Adrenal gland (tissue), 9 donors: ENCODE measurements at regions not wholly inside any gene's neighbourhood (a gene's known extent, or its start where the extent isn't known, plus 50 kb on each side); places are given as distances from the start of the nearest gene placed in this dataset.
"Not testable (repeated sequence)": the region's sequence is repeated elsewhere in the genome, so short reads cannot be mapped to it uniquely, and the experiment has no call there.

Experiments
- DNase-seq, 7 donors: peaks; one replicate each; pipeline ENCODE4 v3.0.0-alpha.2; 2019 to 2020
- H3K27ac ChIP-seq, 5 donors: fragments of 200-600 bp; sonication (generic) in 4 of 5; 1 replicate in 3 of 5; 2 replicates in 2 of 5; pipeline versions ENCODE4 v1.5.1 to v1.8.0; 2016 to 2020; ENCODE audit warnings: mild to moderate bottlenecking in 1 of 5
- H3K27me3 ChIP-seq: fragments of 200-600 bp; 2 replicates; pipeline ENCODE4 v1.8.0; 2021
- H3K36me3 ChIP-seq, 2 donors: fragments of 200-600 bp; replicated peaks in 1 of 2; 1 replicate in 1 of 2; 2 replicates in 1 of 2; pipeline versions ENCODE4 v1.5.1 to v1.8.0; 2018 to 2022
- H3K4me1 ChIP-seq, 2 donors: fragments of 200-600 bp; replicated peaks in 1 of 2; 1 replicate in 1 of 2; 2 replicates in 1 of 2; pipeline versions ENCODE4 v1.5.1 to v1.8.0; 2018 to 2021
- H3K4me3 ChIP-seq, 4 donors: fragments of 200-600 bp; sonication (generic) in 3 of 4; one replicate each; pipeline ENCODE4 v1.5.1; 2016 to 2018
- H3K9me3 ChIP-seq, 3 donors: fragments of 200-600 bp; sonication (generic) in 1 of 3; replicated peaks in 1 of 3; 1 replicate in 2 of 3; 2 replicates in 1 of 3; pipeline versions ENCODE4 v1.5.1 to v1.8.0; 2016 to 2021
- CTCF ChIP-seq, 6 experiments: fragments of 450-650 bp in 4 of 6; fragments of 200-600 bp in 2 of 6; sonication (generic) in 1 of 6; IDR thresholded peaks; 1 replicate in 5 of 6; 2 replicates in 1 of 6; pipeline versions ENCODE4 v1.5.1 to v1.8.0; 2016 to 2021; ENCODE audit warnings: antibody characterized with exemption in 6 of 6, mild to moderate bottlenecking in 2 of 6, moderate library complexity in 1 of 6
- POLR2A ChIP-seq, 2 donors: fragments of 450-650 bp; IDR thresholded peaks; one replicate each; pipeline ENCODE4 v1.6.1; 2017; ENCODE audit warnings: antibody characterized with exemption in 2 of 2, mild to moderate bottlenecking in 2 of 2, moderate library complexity in 1 of 2
- WGBS, 4 donors: extraction: QIAGEN DNeasy Blood & Tissue Kit in 2 of 4; methylation state at CpG; one replicate each; pipeline versions ENCODE4 v1.1.5 to v1.1.7; 2013 to 2017; 5-methylcytosine and 5-hydroxymethylcytosine counted together
- intact Hi-C, 2 donors: fragments of 100-400 bp; cut with DNase I; formaldehyde crosslinking; loops; one replicate each; pipeline versions ENCODE4 v1.14.1 to v1.15.0; 2022 to 2023
- donor health status: healthy with polysubstance abuse.
- donor health status: Bipolar disorder and iron deficiency.
- donor health status: DM: yes; HTN: yes; CAD: no.
- donor health status: DM: no; HTN: no; CAD: no.
- donor health status: DM: no; HTN: no; CAD: no.

GRCh38 chr3:165607221-165607620 lies 230.0 kb downstream of the BCHE start:
- no peak for DNase-seq
- no peak overlapping the region for H3K4me3 ChIP-seq
- H3K27me3 ChIP-seq = no peaks in the 10 kb centered on the region
- no peaks in the 10 kb centered on the region for H3K4me1 ChIP-seq
- H3K36me3 ChIP-seq = no peaks in the 10 kb centered on the region
- no peaks in the 10 kb centered on the region for H3K9me3 ChIP-seq
- no peak for TF ChIP-seq CTCF (IDR thresholded peaks at IDR 0.05)
- TF ChIP-seq POLR2A (IDR thresholded peaks at IDR 0.05) = no peak
- intact Hi-C loops = no loop called here
- no peak overlapping the region for H3K27ac ChIP-seq

GRCh38 chr3:165603196-165603595 lies 234.0 kb downstream of the BCHE start:
- DNase-seq = no peak
- Histone ChIP-seq H3K27ac (no peak overlapping the region), H3K9me3 (no peaks in the 10 kb centered on the region), H3K4me1 (no peaks in the 10 kb centered on the region), H3K36me3 (no peaks in the 10 kb centered on the region), H3K27me3 (no peaks in the 10 kb centered on the region), H3K4me3 (no peak overlapping the region)
- 63 to 72% (median 67%) methylated on average over 2 of the region's 2 CpGs for whole genome bisulfite sequencing, 4 donors
- intact Hi-C loops = no loop called here
- no peak for TF ChIP-seq CTCF (IDR thresholded peaks at IDR 0.05)
- TF ChIP-seq POLR2A (IDR thresholded peaks at IDR 0.05) = no peak

- H3K4me3 ChIP-seq, H3K36me3 ChIP-seq, H3K27ac ChIP-seq, H3K4me1 ChIP-seq, intact Hi-C loops, H3K27me3 ChIP-seq, H3K9me3 ChIP-seq, DNase-seq: not testable (repeated sequence)
- WGBS, 4 donors = 88 to 100% (median 92%) methylated on average over 6 to 13 of the region's 13 CpGs
These were observed 264.7 kb downstream of the BCHE start for GRCh38 chr3:165572566-165572965.

GRCh38 chr3:165568907-165569462 lies 268.2 kb downstream of the BCHE start:
- H3K4me3 ChIP-seq = no peak overlapping the region
- intact Hi-C loops = no loop called here
- DNase-seq = no peak
- no peaks in the 10 kb centered on the region for H3K9me3 ChIP-seq
- no peak overlapping the region for H3K27ac ChIP-seq
- H3K36me3 ChIP-seq = no peaks in the 10 kb centered on the region
- TF ChIP-seq POLR2A (IDR thresholded peaks at IDR 0.05) (no peak), CTCF (IDR thresholded peaks at IDR 0.05) (no peak)
- 48 to 64% (median 59%) methylated on average over 1 of the region's 1 CpG for WGBS, 4 donors
- no peaks in the 10 kb centered on the region for H3K27me3 ChIP-seq
- H3K4me1 ChIP-seq = no peaks in the 10 kb centered on the region

GRCh38 chr3:165555785-165556184 lies 281.4 kb downstream of the BCHE start:
- TF ChIP-seq CTCF (IDR thresholded peaks at IDR 0.05) = no peak
- no peak for TF ChIP-seq POLR2A (IDR thresholded peaks at IDR 0.05)
- Histone ChIP-seq H3K9me3 (no peaks in the 10 kb centered on the region), H3K36me3 (no peaks in the 10 kb centered on the region), H3K27ac (no peak overlapping the region), H3K4me1 (no peaks in the 10 kb centered on the region), H3K4me3 (no peak overlapping the region), H3K27me3 (no peaks in the 10 kb centered on the region)
- intact Hi-C loops = no loop called here
- 67 to 75% (median 73%) methylated on average over 2 of the region's 2 CpGs for WGBS, 4 donors
- DNase-seq = no peak
